ENCODE measurements at regions not wholly inside any gene's neighbourhood (a gene's known extent, or its start where the extent isn't known, plus 50 kb on each side); places are given as distances from the start of the nearest gene placed in this dataset.

DNA sequence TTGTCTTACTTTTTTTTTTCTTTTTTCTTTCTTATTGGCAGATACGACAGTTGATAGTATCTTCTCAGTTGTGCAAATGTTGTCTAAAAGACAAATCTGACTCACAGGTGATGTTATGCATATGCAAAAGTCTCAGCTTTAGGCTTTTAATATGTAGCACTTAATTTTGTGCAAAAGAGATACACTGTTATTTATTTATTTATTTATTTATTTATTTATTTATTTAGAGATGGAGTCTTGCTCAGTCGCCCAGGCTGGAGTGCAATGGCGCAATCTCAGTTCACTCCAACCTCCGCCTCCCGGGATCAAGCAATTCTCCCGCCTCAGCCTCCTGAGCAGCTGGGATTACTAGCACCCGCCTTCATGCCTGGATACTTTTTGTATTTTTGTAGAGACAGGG is 383.9 kb upstream of the PCDH9 start:
- no peaks in the 10 kb centered on the region for H3K36me3 ChIP-seq (ENCODE audit: low read depth, missing control alignments)
- DNase-seq, result no peak
- no peaks in the 10 kb centered on the region for H3K4me1 ChIP-seq
- H3K27me3 ChIP-seq, result no peaks in the 10 kb centered on the region
- no peak overlapping the region for H3K4me3 ChIP-seq
- WGBS, 2 donors, result 71 to 85% methylated on average over 7 of the region's 7 CpGs
- no peaks in the 10 kb centered on the region for H3K9me3 ChIP-seq
- intact Hi-C loops (cut with DNase I; ENCODE audit: low total_unique reads), result no loop called here
- TF ChIP-seq POLR2A (IDR thresholded peaks at IDR 0.05) (no peak), CTCF (IDR thresholded peaks at IDR 0.05) (no peak)
- H3K27ac ChIP-seq, result no peak overlapping the region

DNA sequence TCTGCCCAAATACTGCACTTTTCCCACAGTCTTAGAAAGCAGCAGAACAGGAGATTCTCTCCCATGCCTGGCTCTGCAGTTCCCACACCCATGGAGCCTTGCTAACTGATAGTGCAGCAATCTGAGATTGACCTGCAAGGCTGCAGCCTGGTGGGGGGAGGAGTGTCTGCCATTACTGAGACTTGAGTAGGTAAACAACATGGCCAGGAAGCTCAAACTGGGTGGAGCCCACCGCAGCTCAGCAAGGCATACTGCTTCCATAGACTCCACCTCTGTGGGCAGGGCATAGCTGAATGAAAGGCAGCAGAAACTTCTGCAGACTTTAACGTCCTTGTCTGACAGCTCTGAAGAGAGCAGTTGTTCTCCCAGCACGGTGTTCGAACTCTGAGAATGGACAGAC is 358.5 kb upstream of the PCDH9 start:
- H3K4me1 ChIP-seq, result no peaks in the 10 kb centered on the region
- WGBS, 2 donors, result 90 to 100% methylated on average over 1 to 4 of the region's 4 CpGs

GRCh38 chr13:67577361-67577760 is 347.2 kb upstream of the PCDH9 start:
- Histone ChIP-seq H3K4me3 (no peak overlapping the region), H3K4me1 (no peaks in the 10 kb centered on the region), H3K27me3 (no peaks in the 10 kb centered on the region), H3K9me3 (no peaks in the 10 kb centered on the region), H3K36me3 (ENCODE audit: low read depth, missing control alignments) (no peaks in the 10 kb centered on the region), H3K27ac (no peak overlapping the region)
- DNase-seq, result no peak
- intact Hi-C loops (cut with DNase I; ENCODE audit: low total_unique reads), result no loop called here
- no peak for TF ChIP-seq POLR2A (IDR thresholded peaks at IDR 0.05)
- TF ChIP-seq CTCF (IDR thresholded peaks at IDR 0.05), result no peak
- WGBS, 2 donors, result 70 to 85% methylated on average over 1 of the region's 1 CpG

More for the DNA sequence above, 358.5 kb upstream of the PCDH9 start:
- no peak for DNase-seq
- Histone ChIP-seq H3K4me3 (no peak overlapping the region), H3K36me3 (ENCODE audit: low read depth, missing control alignments) (no peaks in the 10 kb centered on the region), H3K27me3 (no peaks in the 10 kb centered on the region), H3K9me3 (no peaks in the 10 kb centered on the region), H3K27ac (no peak overlapping the region)
- TF ChIP-seq POLR2A (IDR thresholded peaks at IDR 0.05), result no peak
- no peak for TF ChIP-seq CTCF (IDR thresholded peaks at IDR 0.05)
- intact Hi-C loops (cut with DNase I; ENCODE audit: low total_unique reads), result no loop called here

DNA sequence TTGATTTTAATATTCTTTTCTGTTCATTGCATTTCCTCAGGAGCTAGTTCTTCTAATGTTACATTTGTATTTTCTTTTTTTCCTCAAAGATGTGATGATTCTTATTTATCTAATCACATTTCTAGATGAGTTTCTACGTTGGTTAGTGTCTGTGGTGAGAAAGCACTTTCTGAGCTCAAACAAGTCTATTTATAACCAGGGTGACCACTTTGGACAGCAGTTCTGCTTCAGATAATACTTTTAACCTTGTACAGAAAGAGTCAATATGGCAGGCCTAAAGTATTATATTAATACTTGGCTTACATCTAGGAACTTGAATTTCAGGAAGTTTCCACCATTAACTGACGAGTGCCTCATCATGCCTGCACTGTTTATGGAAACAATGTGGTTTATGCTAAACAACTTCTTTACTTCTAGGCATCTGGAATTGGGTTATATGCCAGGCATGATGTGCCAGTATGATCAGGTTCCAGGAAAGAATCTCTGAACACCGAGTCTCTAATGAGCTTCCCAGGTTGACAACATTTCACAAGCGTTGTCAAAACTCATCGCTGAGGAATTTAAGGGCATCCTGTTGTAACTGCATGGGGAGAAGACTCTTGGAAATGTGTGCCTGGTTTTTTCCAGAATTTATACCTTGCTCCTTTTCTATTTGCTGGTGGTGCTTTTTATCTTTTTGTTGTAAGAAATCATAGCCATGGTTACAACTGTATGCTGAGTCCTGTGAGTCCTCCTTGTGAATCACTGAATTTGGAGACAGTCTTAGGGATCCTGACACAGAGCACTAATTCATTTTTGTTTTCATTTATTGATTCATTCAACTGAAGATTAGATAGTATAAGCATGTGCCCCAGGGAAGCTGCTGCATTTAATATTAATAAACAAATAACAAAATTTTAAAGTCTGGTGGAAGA is 344.4 kb upstream of the PCDH9 start:
- H3K9me3 ChIP-seq, result no peaks in the 10 kb centered on the region
- DNase-seq, result no peak
- intact Hi-C loops (cut with DNase I; ENCODE audit: low total_unique reads), result no loop called here
- no peaks in the 10 kb centered on the region for H3K27me3 ChIP-seq
- no peaks in the 10 kb centered on the region for H3K36me3 ChIP-seq (ENCODE audit: low read depth, missing control alignments)
- H3K4me3 ChIP-seq, result no peak overlapping the region
- no peaks in the 10 kb centered on the region for H3K4me1 ChIP-seq
- H3K27ac ChIP-seq, result no peak overlapping the region
- WGBS, 2 donors, result 54 to 64% methylated on average over 5 of the region's 5 CpGs
- TF ChIP-seq POLR2A (IDR thresholded peaks at IDR 0.05), result no peak
- TF ChIP-seq CTCF (IDR thresholded peaks at IDR 0.05), result no peak

- Histone ChIP-seq H3K27ac (no peak overlapping the region), H3K4me3 (no peak overlapping the region), H3K9me3 (no peaks in the 10 kb centered on the region), H3K36me3 (ENCODE audit: low read depth, missing control alignments) (no peaks in the 10 kb centered on the region), H3K4me1 (no peaks in the 10 kb centered on the region), H3K27me3 (no peaks in the 10 kb centered on the region)
- DNase-seq, result no peak
- intact Hi-C loops (cut with DNase I; ENCODE audit: low total_unique reads), result no loop called here
- 89 to 92% methylated on average over 4 of the region's 4 CpGs for WGBS, 2 donors
- TF ChIP-seq CTCF (IDR thresholded peaks at IDR 0.05) (no peak), POLR2A (IDR thresholded peaks at IDR 0.05) (no peak)
Measured at GRCh38 chr13:67568205-67568604, 338.1 kb upstream of the PCDH9 start.
